Spinal cord (tissue), 9 donors: ENCODE measurements at regions not wholly inside any gene's neighbourhood (a gene's known extent, or its start where the extent isn't known, plus 50 kb on each side); places are given as distances from the start of the nearest gene placed in this dataset.
A peak's percentile ranks its signal among the peaks of the same experiment; 100 is the strongest.
"Not testable (repeated sequence)": the region's sequence is repeated elsewhere in the genome, so short reads cannot be mapped to it uniquely, and the experiment has no call there.

Source experiments
- DNase-seq, 6 donors: peaks; one replicate each; pipeline versions ENCODE4 v3.0.0 to v3.0.0-alpha.2; 2013 to 2015; ENCODE audit warnings: low spot score in 6 of 6, low read depth in 4 of 6
- H3K27ac ChIP-seq: one replicate; pipeline ENCODE4 v1.5.1; 2013; ENCODE audit warnings: low read depth, low read length, control low read depth
- H3K27me3 ChIP-seq: one replicate; pipeline ENCODE4 v1.6.1; 2013; ENCODE audit warnings: low read length; ENCODE audit not compliant: control insufficient read depth, insufficient read depth
- H3K36me3 ChIP-seq: one replicate; pipeline ENCODE4 v1.6.1; 2013; ENCODE audit warnings: low read length; ENCODE audit not compliant: control insufficient read depth, insufficient read depth
- H3K4me1 ChIP-seq: one replicate; pipeline ENCODE4 v1.6.1; 2013; ENCODE audit warnings: low read length; ENCODE audit not compliant: control insufficient read depth, insufficient read depth
- H3K4me3 ChIP-seq: one replicate; pipeline ENCODE4 v1.5.1; 2013; ENCODE audit warnings: low read depth, low read length, control low read depth
- H3K9me3 ChIP-seq: one replicate; pipeline ENCODE4 v1.6.1; 2013; ENCODE audit warnings: low read length; ENCODE audit not compliant: control insufficient read depth, insufficient read depth
- WGBS: methylation state at CpG from one replicate; pipeline ENCODE4 v1.1.5; 2013; ENCODE audit warnings: missing lambda C conversion rate; ENCODE audit not compliant: insufficient coverage; 5-methylcytosine and 5-hydroxymethylcytosine counted together
- donor health status: healthy.

- no peaks in the 10 kb centered on the region for H3K27me3 ChIP-seq
- H3K9me3 ChIP-seq: no peaks in the 10 kb centered on the region
- peak overlapping the region; percentile 40 for H3K27ac ChIP-seq
- no peak overlapping the region for H3K4me3 ChIP-seq
- no peaks in the 10 kb centered on the region for H3K36me3 ChIP-seq
- H3K4me1 ChIP-seq: no peaks in the 10 kb centered on the region
- peak in 1 of 6 donors; percentile 47 for DNase-seq
- 66% methylated on average over 6 of the region's 9 CpGs for WGBS
Observed at GRCh38 chr3:153221748-153222162, 59.7 kb downstream of the RAP2B start.

- not testable (repeated sequence) for H3K9me3 ChIP-seq, H3K27ac ChIP-seq, H3K4me1 ChIP-seq, H3K36me3 ChIP-seq, DNase-seq, H3K27me3 ChIP-seq, H3K4me3 ChIP-seq
- 88% methylated on average over 4 of the region's 5 CpGs for WGBS
Observed at GRCh38 chr3:153226877-153227276, 64.9 kb downstream of the RAP2B start.

GRCh38 chr3:153230427-153230826 lies 68.4 kb downstream of the RAP2B start:
- WGBS: 72% methylated on average over 6 of the region's 8 CpGs
- not testable (repeated sequence) for DNase-seq, H3K36me3 ChIP-seq, H3K4me1 ChIP-seq, H3K4me3 ChIP-seq, H3K27ac ChIP-seq, H3K9me3 ChIP-seq, H3K27me3 ChIP-seq

GRCh38 chr3:153231245-153231644 lies 69.2 kb downstream of the RAP2B start:
- not testable (repeated sequence) for H3K27ac ChIP-seq, H3K4me3 ChIP-seq, H3K36me3 ChIP-seq, H3K27me3 ChIP-seq, H3K9me3 ChIP-seq, DNase-seq, H3K4me1 ChIP-seq
- WGBS: 100% methylated on average over 1 of the region's 3 CpGs

- H3K27me3 ChIP-seq, H3K4me3 ChIP-seq, H3K4me1 ChIP-seq, DNase-seq, H3K36me3 ChIP-seq, H3K9me3 ChIP-seq: not testable (repeated sequence)
- peak overlapping the region; percentile 1 for H3K27ac ChIP-seq
- no CpG with 5 or more reads among the region's 11 CpGs for WGBS
Observed at GRCh38 chr3:153232050-153232752, 70.2 kb downstream of the RAP2B start.

- no peak for DNase-seq
- Histone ChIP-seq H3K27ac (peak overlapping the region; percentile 1), H3K4me1 (no peaks in the 10 kb centered on the region), H3K27me3 (no peaks in the 10 kb centered on the region), H3K4me3 (no peak overlapping the region), H3K36me3 (no peaks in the 10 kb centered on the region), H3K9me3 (no peaks in the 10 kb centered on the region)
- no CpG with 5 or more reads among the region's 3 CpGs for WGBS
Observed at GRCh38 chr3:153232851-153233271, 70.8 kb downstream of the RAP2B start.

- Histone ChIP-seq H3K9me3 (no peaks in the 10 kb centered on the region), H3K27me3 (no peaks in the 10 kb centered on the region), H3K4me3 (no peak overlapping the region), H3K27ac (no peak overlapping the region), H3K4me1 (no peaks in the 10 kb centered on the region), H3K36me3 (no peaks in the 10 kb centered on the region)
- peak in 1 of 6 donors; percentile 20 for DNase-seq
Observed at GRCh38 chr3:153233986-153234385, 72.0 kb downstream of the RAP2B start.

GRCh38 chr3:153242896-153243295 lies 80.9 kb downstream of the RAP2B start:
- H3K9me3 ChIP-seq: no peaks in the 10 kb centered on the region
- no peaks in the 10 kb centered on the region for H3K4me1 ChIP-seq
- no peak for DNase-seq
- no CpG with 5 or more reads among the region's 2 CpGs for WGBS
- H3K27me3 ChIP-seq: no peaks in the 10 kb centered on the region
- no peak overlapping the region for H3K27ac ChIP-seq
- H3K4me3 ChIP-seq: no peak overlapping the region
- no peaks in the 10 kb centered on the region for H3K36me3 ChIP-seq

- no peaks in the 10 kb centered on the region for H3K36me3 ChIP-seq
- no peak overlapping the region for H3K4me3 ChIP-seq
- no CpG with 5 or more reads among the region's 3 CpGs for WGBS
- DNase-seq: no peak
- H3K9me3 ChIP-seq: no peaks in the 10 kb centered on the region
- no peaks in the 10 kb centered on the region for H3K27me3 ChIP-seq
- H3K27ac ChIP-seq: no peak overlapping the region
- no peaks in the 10 kb centered on the region for H3K4me1 ChIP-seq
Observed at GRCh38 chr3:153244961-153245360, 82.9 kb downstream of the RAP2B start.

- no peaks in the 10 kb centered on the region for H3K36me3 ChIP-seq
- no peak for DNase-seq
- no peak overlapping the region for H3K27ac ChIP-seq
- H3K9me3 ChIP-seq: no peaks in the 10 kb centered on the region
- H3K27me3 ChIP-seq: no peaks in the 10 kb centered on the region
- no peak overlapping the region for H3K4me3 ChIP-seq
- H3K4me1 ChIP-seq: no peaks in the 10 kb centered on the region
- no CpG with 5 or more reads among the region's 2 CpGs for WGBS
Observed at GRCh38 chr3:153245661-153246060, 83.6 kb downstream of the RAP2B start.
